ENCODE measurements at regions not wholly inside any gene's neighbourhood (a gene's known extent, or its start where the extent isn't known, plus 50 kb on each side); places are given as distances from the start of the nearest gene placed in this dataset.

DNA sequence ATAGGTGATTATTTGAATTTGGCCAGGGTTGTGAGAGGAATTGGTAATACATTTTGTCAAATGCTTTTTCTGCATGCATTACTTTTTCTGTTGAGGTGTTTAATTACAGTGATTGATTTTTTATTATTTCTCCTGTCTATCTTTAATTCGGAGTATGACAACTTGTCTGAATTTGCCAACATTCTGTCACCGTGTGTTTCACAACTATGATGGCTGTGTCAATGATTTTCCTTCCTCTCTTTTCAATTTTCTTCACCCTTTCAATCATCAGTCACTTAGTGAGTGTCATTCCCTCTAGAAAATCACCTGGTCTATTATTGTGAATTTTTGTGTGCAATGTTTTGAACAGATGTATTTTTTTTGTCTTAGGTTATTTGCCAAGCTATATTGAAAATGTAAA, 1221.4 kb upstream of the CDH18 start:
- TF ChIP-seq ZNF175 (tag by site-specific recombination; IDR thresholded peaks at IDR 0.05) (no peak), ZNF76 (tag by site-specific recombination; IDR thresholded peaks at IDR 0.05; ENCODE audit: borderline replicate concordance, low read depth) (no peak), TCF7L2 (IDR thresholded peaks at IDR 0.05; ENCODE audit: borderline replicate concordance, low read depth, low read length) (no peak), ATF2 (tag by site-specific recombination; IDR thresholded peaks at IDR 0.05; ENCODE audit: low read depth) (no peak), CTCF (tag by site-specific recombination; IDR thresholded peaks at IDR 0.05) (no peak), ZNF202 (tag by site-specific recombination; IDR thresholded peaks at IDR 0.05; ENCODE audit: borderline replicate concordance) (no peak), ZNF274 (IDR thresholded peaks at IDR 0.05; ENCODE audit: low read length) (no peak), ZNF274 (tag by site-specific recombination; IDR thresholded peaks at IDR 0.05; ENCODE audit: borderline replicate concordance) (no peak), TRIM28 (IDR thresholded peaks at IDR 0.05; ENCODE audit: borderline replicate concordance, low read length) (no peak), ZNF10 (tag by site-specific recombination; IDR thresholded peaks at IDR 0.05) (no peak), ZNF596 (tag by site-specific recombination; IDR thresholded peaks at IDR 0.05) (no peak), ZNF621 (tag by site-specific recombination; IDR thresholded peaks at IDR 0.05) (no peak)
- TF ChIP-seq, protein P1, sequence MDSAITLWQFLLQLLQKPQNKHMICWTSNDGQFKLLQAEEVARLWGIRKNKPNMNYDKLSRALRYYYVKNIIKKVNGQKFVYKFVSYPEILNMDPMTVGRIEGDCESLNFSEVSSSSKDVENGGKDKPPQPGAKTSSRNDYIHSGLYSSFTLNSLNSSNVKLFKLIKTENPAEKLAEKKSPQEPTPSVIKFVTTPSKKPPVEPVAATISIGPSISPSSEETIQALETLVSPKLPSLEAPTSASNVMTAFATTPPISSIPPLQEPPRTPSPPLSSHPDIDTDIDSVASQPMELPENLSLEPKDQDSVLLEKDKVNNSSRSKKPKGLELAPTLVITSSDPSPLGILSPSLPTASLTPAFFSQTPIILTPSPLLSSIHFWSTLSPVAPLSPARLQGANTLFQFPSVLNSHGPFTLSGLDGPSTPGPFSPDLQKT (IDR thresholded peaks at IDR 0.05; ENCODE audit: borderline replicate concordance, low read depth, low read length): no peak
